Activated B cell treated with CpG ODN at 0.5 μM for 24 hours (primary cell): ENCODE measurements at regions not wholly inside any gene's neighbourhood (a gene's known extent, or its start where the extent isn't known, plus 50 kb on each side); places are given as distances from the start of the nearest gene placed in this dataset.

Source experiments
- ATAC-seq: fragments of 200-7000 bp; cut with Tn5 transposase; one replicate; pipeline ENCODE4 v1.10.0; 2021; ENCODE audit warnings: low read depth, mild to moderate bottlenecking, moderate library complexity
- CTCF ChIA-PET: fragments of 350-600 bp; sonication (Branson Sonifier 250); formaldehyde crosslinking; loops from one replicate; lab custom pipeline; 2021; ENCODE audit warnings: antibody characterized with exemption; lab: Charles Lee
- POLR2A ChIA-PET: fragments of 350-600 bp; sonication (Branson Sonifier 250); formaldehyde crosslinking; loops from one replicate; lab custom pipeline; 2021; ENCODE audit warnings: antibody characterized with exemption; lab: Charles Lee
- DNase-seq: peaks from one replicate; pipeline ENCODE4 v3.0.0; 2022
- H3K27ac Mint-ChIP-seq: one replicate; pipeline ENCODE4 v1.8.0; 2020; ENCODE audit warnings: mixed read lengths
- H3K27me3 Mint-ChIP-seq: one replicate; pipeline ENCODE4 v1.8.0; 2021; ENCODE audit warnings: mixed read lengths
- H3K36me3 Mint-ChIP-seq: one replicate; pipeline ENCODE4 v1.8.0; 2021; ENCODE audit warnings: low read depth, mixed read lengths
- H3K4me1 Mint-ChIP-seq: one replicate; pipeline ENCODE4 v1.8.0; 2021; ENCODE audit warnings: mixed read lengths
- H3K4me3 Mint-ChIP-seq: one replicate; pipeline ENCODE4 v1.8.0; 2020; ENCODE audit warnings: mild to moderate bottlenecking, mixed read lengths
- H3K9me3 Mint-ChIP-seq: one replicate; pipeline ENCODE4 v1.8.0; 2020; ENCODE audit warnings: mixed read lengths
- CTCF ChIP-seq: fragments of 200-600 bp; IDR thresholded peaks from one replicate; pipeline ENCODE4 v1.8.0; 2022; ENCODE audit warnings: antibody characterized with exemption, mild to moderate bottlenecking
- intact Hi-C: fragments of 100-400 bp; cut with micrococcal nuclease; formaldehyde crosslinking; loops from one replicate; pipeline ENCODE4 v1.15.1; 2024

GRCh38 chr1:82849460-82849859, 1048.7 kb downstream of the ADGRL2 start:
- Mint-ChIP-seq H3K9me3 (no peaks in the 10 kb centered on the region), H3K4me1 (no peaks in the 10 kb centered on the region), H3K4me3 (no peak overlapping the region), H3K27me3 (no peaks in the 10 kb centered on the region), H3K27ac (no peak overlapping the region), H3K36me3 (no peaks in the 10 kb centered on the region)
- POLR2A ChIA-PET, result no interaction called here
- TF ChIP-seq CTCF, result no peak
- CTCF ChIA-PET, result no interaction called here
- intact Hi-C loops, result no loop called here
- no peak for DNase-seq
- no peak for ATAC-seq

- DNase-seq, result no peak
- H3K27ac Mint-ChIP-seq, result no peak overlapping the region
- no peaks in the 10 kb centered on the region for H3K27me3 Mint-ChIP-seq
- CTCF ChIA-PET, result no interaction called here
- no peak for ATAC-seq
- H3K36me3 Mint-ChIP-seq, result no peaks in the 10 kb centered on the region
- TF ChIP-seq CTCF, result no peak
- no peaks in the 10 kb centered on the region for H3K4me1 Mint-ChIP-seq
- H3K4me3 Mint-ChIP-seq, result no peak overlapping the region
- no peaks in the 10 kb centered on the region for H3K9me3 Mint-ChIP-seq
- POLR2A ChIA-PET, result no interaction called here
- intact Hi-C loops, result no loop called here
Measured at GRCh38 chr1:82848043-82848442, 1047.3 kb downstream of the ADGRL2 start.

- no peak overlapping the region for H3K27ac Mint-ChIP-seq
- ATAC-seq (no peak), DNase-seq (no peak)
- intact Hi-C loops, result no loop called here
- H3K4me3 Mint-ChIP-seq, result no peak overlapping the region
- no peaks in the 10 kb centered on the region for H3K36me3 Mint-ChIP-seq
- ChIA-PET CTCF (no interaction called here), POLR2A (no interaction called here)
- no peaks in the 10 kb centered on the region for H3K4me1 Mint-ChIP-seq
- H3K9me3 Mint-ChIP-seq, result no peaks in the 10 kb centered on the region
- no peak for TF ChIP-seq CTCF
- no peaks in the 10 kb centered on the region for H3K27me3 Mint-ChIP-seq
Measured at GRCh38 chr1:82845866-82846265, 1045.1 kb downstream of the ADGRL2 start.

GRCh38 chr1:82844911-82845827, 1044.4 kb downstream of the ADGRL2 start:
- no peak for ATAC-seq
- no peaks in the 10 kb centered on the region for H3K9me3 Mint-ChIP-seq
- no peak overlapping the region for H3K4me3 Mint-ChIP-seq
- TF ChIP-seq CTCF, result no peak
- CTCF ChIA-PET, result no interaction called here
- POLR2A ChIA-PET, result no interaction called here
- H3K27ac Mint-ChIP-seq, result no peak overlapping the region
- intact Hi-C loops, result no loop called here
- H3K27me3 Mint-ChIP-seq, result no peaks in the 10 kb centered on the region
- no peaks in the 10 kb centered on the region for H3K36me3 Mint-ChIP-seq
- H3K4me1 Mint-ChIP-seq, result no peaks in the 10 kb centered on the region
- no peak for DNase-seq

GRCh38 chr1:82844447-82844846, 1043.7 kb downstream of the ADGRL2 start:
- no peak for TF ChIP-seq CTCF
- Mint-ChIP-seq H3K9me3 (no peaks in the 10 kb centered on the region), H3K27me3 (no peaks in the 10 kb centered on the region), H3K27ac (no peak overlapping the region), H3K4me1 (no peaks in the 10 kb centered on the region), H3K36me3 (no peaks in the 10 kb centered on the region), H3K4me3 (no peak overlapping the region)
- intact Hi-C loops, result no loop called here
- ChIA-PET CTCF (no interaction called here), POLR2A (no interaction called here)
- DNase-seq, result no peak
- ATAC-seq, result no peak
